ENCODE measurements at regions not wholly inside any gene's neighbourhood (a gene's known extent, or its start where the extent isn't known, plus 50 kb on each side); places are given as distances from the start of the nearest gene placed in this dataset.

GRCh38 chr18:78482378-78482777 lies 497.2 kb upstream of the SALL3 start:
- H3K4me3 ChIP-seq (ENCODE audit: low read depth, low read length, poor library complexity, severe bottlenecking), result no peak overlapping the region
- no peaks in the 10 kb centered on the region for H3K4me1 ChIP-seq (ENCODE audit: insufficient read depth, low read length, poor library complexity, severe bottlenecking)
- POLR2A ChIA-PET, result no interaction called here
- CTCF ChIA-PET (ENCODE audit: unreplicated experiment), result no interaction called here
- H3K9me2 ChIP-seq (ENCODE audit: insufficient read depth, low read length), result no peaks in the 10 kb centered on the region
- no peak overlapping the region for H3K4me2 ChIP-seq (ENCODE audit: low read length)
- no peaks in the 10 kb centered on the region for H3K9me3 ChIP-seq (ENCODE audit: low read length)
- H3K36me3 ChIP-seq (ENCODE audit: insufficient read depth, low read length), result no peaks in the 10 kb centered on the region
- no peak for DNase-seq (ENCODE audit: low spot score)
- no peaks in the 10 kb centered on the region for H3K79me2 ChIP-seq (ENCODE audit: insufficient read depth, low read depth, low read length)
- H2AFZ ChIP-seq (ENCODE audit: low read length), result no peak overlapping the region
- TF ChIP-seq CTCF (conservative IDR thresholded peaks at IDR 0.05; ENCODE audit: low read length) (no peak), EZH2phosphoT487 (IDR thresholded peaks at IDR 0.05; ENCODE audit: borderline replicate concordance, low read depth, low read length) (no peak)
- H3K27ac ChIP-seq (ENCODE audit: low read depth, low read length, poor library complexity, severe bottlenecking), result no peak overlapping the region
- BruUV-seq (replicated peaks), result no TSS peak
- no peaks in the 10 kb centered on the region for H4K20me1 ChIP-seq (ENCODE audit: insufficient read depth, low read length)
- intact Hi-C loops (cut with micrococcal nuclease; ENCODE audit: unreplicated experiment), result no loop called here

- no peaks in the 10 kb centered on the region for H3K9me3 ChIP-seq (ENCODE audit: low read length)
- no peaks in the 10 kb centered on the region for H3K79me2 ChIP-seq (ENCODE audit: insufficient read depth, low read depth, low read length)
- ChIA-PET POLR2A (no interaction called here), CTCF (ENCODE audit: unreplicated experiment) (no interaction called here)
- H4K20me1 ChIP-seq (ENCODE audit: insufficient read depth, low read length), result no peaks in the 10 kb centered on the region
- H3K4me1 ChIP-seq (ENCODE audit: insufficient read depth, low read length, poor library complexity, severe bottlenecking), result no peaks in the 10 kb centered on the region
- no peak overlapping the region for H2AFZ ChIP-seq (ENCODE audit: low read length)
- no TSS peak for BruUV-seq (replicated peaks)
- intact Hi-C loops (cut with micrococcal nuclease; ENCODE audit: unreplicated experiment), result no loop called here
- no peak for DNase-seq (ENCODE audit: low spot score)
- no peaks in the 10 kb centered on the region for H3K9me2 ChIP-seq (ENCODE audit: insufficient read depth, low read length)
- H3K27ac ChIP-seq (ENCODE audit: low read depth, low read length, poor library complexity, severe bottlenecking), result no peak overlapping the region
- H3K36me3 ChIP-seq (ENCODE audit: insufficient read depth, low read length), result no peaks in the 10 kb centered on the region
- TF ChIP-seq CTCF (conservative IDR thresholded peaks at IDR 0.05; ENCODE audit: low read length) (no peak), EZH2phosphoT487 (IDR thresholded peaks at IDR 0.05; ENCODE audit: borderline replicate concordance, low read depth, low read length) (no peak)
- H3K4me3 ChIP-seq (ENCODE audit: low read depth, low read length, poor library complexity, severe bottlenecking), result no peak overlapping the region
- no peak overlapping the region for H3K4me2 ChIP-seq (ENCODE audit: low read length)
These were observed 492.0 kb upstream of the SALL3 start for GRCh38 chr18:78487649-78488048.

GRCh38 chr18:78492064-78492812 lies 487.4 kb upstream of the SALL3 start:
- no peak for DNase-seq (ENCODE audit: low spot score)
- POLR2A ChIA-PET, result no interaction called here
- no peak overlapping the region for H3K27ac ChIP-seq (ENCODE audit: low read depth, low read length, poor library complexity, severe bottlenecking)
- no peaks in the 10 kb centered on the region for H3K9me3 ChIP-seq (ENCODE audit: low read length)
- intact Hi-C loops (cut with micrococcal nuclease; ENCODE audit: unreplicated experiment), result no loop called here
- no peak overlapping the region for H3K4me2 ChIP-seq (ENCODE audit: low read length)
- H3K4me1 ChIP-seq (ENCODE audit: insufficient read depth, low read length, poor library complexity, severe bottlenecking), result no peaks in the 10 kb centered on the region
- no peaks in the 10 kb centered on the region for H3K9me2 ChIP-seq (ENCODE audit: insufficient read depth, low read length)
- H2AFZ ChIP-seq (ENCODE audit: low read length), result no peak overlapping the region
- TF ChIP-seq CTCF (conservative IDR thresholded peaks at IDR 0.05; ENCODE audit: low read length), result no peak
- TF ChIP-seq EZH2phosphoT487 (IDR thresholded peaks at IDR 0.05; ENCODE audit: borderline replicate concordance, low read depth, low read length), result no peak
- no peaks in the 10 kb centered on the region for H3K79me2 ChIP-seq (ENCODE audit: insufficient read depth, low read depth, low read length)
- no TSS peak for BruUV-seq (replicated peaks)
- no peaks in the 10 kb centered on the region for H4K20me1 ChIP-seq (ENCODE audit: insufficient read depth, low read length)
- CTCF ChIA-PET (ENCODE audit: unreplicated experiment), result no interaction called here
- no peak overlapping the region for H3K4me3 ChIP-seq (ENCODE audit: low read depth, low read length, poor library complexity, severe bottlenecking)
- H3K36me3 ChIP-seq (ENCODE audit: insufficient read depth, low read length), result no peaks in the 10 kb centered on the region
